C4-2B (cell line): ENCODE measurements at regions not wholly inside any gene's neighbourhood (a gene's known extent, or its start where the extent isn't known, plus 50 kb on each side); places are given as distances from the start of the nearest gene placed in this dataset.

Source experiments
- H3K27ac ChIP-seq: fragments of 450-650 bp; 2 replicates; pipeline ENCODE4 v1.5.1; 2017
- CTCF ChIP-seq: fragments of 450-650 bp; conservative IDR thresholded peaks from 2 replicates; pipeline ENCODE4 v1.5.1; 2017; ENCODE audit warnings: mild to moderate bottlenecking
- ZFX ChIP-seq: fragments of 450-650 bp; IDR thresholded peaks from 2 replicates; pipeline ENCODE4 v1.6.1; 2017

- TF ChIP-seq ZFX (no peak), CTCF (no peak)
- no peak overlapping the region for H3K27ac ChIP-seq
These were observed 114.4 kb downstream of the SPTSSA start for GRCh38 chr14:34347683-34348082.

- H3K27ac ChIP-seq = no peak overlapping the region
- no peak for TF ChIP-seq CTCF
- TF ChIP-seq ZFX = no peak
These were observed 116.1 kb downstream of the SPTSSA start for GRCh38 chr14:34345718-34346465.

DNA sequence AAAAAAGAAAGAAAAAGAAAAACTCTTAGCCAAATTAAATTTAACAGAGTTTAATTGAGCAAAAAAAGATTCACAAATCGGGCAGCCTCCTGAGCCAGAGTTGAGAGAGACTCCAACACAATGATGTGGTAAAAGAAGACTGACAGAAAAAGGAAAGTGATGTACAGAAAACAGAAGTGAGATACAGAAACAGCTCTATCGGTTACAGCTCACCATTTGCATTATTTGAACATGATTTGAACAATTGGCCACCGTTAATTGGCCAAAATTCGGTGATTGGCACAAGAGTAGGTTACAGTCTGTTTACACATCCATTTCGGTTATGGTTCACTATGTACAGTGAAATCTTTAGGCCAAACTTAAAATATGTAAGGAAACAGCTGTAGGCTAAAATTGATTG lies 117.7 kb downstream of the SPTSSA start:
- H3K27ac ChIP-seq = no peak overlapping the region
- TF ChIP-seq ZFX = no peak
- no peak for TF ChIP-seq CTCF

DNA sequence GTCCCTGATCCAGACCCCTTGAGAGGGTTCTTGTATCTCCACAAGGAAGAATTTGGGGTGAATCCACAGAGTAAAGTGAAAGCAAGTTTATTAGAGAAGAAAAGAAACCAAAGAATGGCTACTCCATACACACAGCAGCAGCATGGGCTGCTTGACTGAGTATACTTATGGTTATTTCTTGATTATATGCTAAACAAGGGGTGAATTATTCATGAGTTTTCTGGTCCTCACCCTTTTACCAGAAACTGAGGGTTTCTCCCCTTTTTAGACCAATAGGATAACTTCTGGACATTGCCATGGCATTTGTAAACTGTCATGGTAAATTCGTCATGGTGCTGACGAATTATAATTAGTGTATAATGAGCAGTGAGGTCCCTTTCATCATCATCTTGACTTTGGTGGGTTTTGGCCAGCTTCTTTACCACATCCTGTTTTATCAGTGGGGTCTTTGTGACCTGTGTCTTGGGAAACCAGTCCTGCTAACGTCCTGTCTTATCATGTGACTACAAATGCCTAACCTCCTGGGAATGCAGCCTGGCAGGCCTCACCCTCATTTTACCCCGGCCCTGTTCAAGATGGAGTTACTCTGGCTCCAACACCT lies 121.9 kb downstream of the SPTSSA start:
- TF ChIP-seq CTCF (no peak), ZFX (no peak)
- no peak overlapping the region for H3K27ac ChIP-seq

GRCh38 chr14:34338056-34338455 lies 124.0 kb downstream of the SPTSSA start:
- TF ChIP-seq CTCF (no peak), ZFX (no peak)

DNA sequence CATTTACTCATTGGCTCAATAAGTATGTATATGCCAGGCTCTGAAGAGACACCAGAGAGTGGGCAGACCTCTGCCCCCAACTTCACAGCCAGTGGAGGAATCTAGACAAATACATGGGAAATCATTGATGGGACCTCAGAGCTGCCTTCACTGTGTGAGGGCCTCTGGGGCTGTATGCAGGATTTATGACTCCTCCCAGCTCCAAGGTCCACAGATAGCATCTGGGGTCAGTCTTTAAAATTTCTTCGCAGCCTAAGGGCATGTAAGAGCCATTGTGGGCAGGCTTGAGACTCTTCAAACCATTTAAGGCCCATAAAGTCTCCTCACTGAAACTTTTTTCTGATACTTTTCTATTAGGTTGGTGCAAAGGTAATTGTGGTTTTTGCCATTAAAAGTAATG lies 125.5 kb downstream of the SPTSSA start:
- TF ChIP-seq ZFX (no peak), CTCF (no peak)
- H3K27ac ChIP-seq = no peak overlapping the region

More at GRCh38 chr14:34338056-34338455, 124.0 kb downstream of the SPTSSA start:
- no peak overlapping the region for H3K27ac ChIP-seq

DNA sequence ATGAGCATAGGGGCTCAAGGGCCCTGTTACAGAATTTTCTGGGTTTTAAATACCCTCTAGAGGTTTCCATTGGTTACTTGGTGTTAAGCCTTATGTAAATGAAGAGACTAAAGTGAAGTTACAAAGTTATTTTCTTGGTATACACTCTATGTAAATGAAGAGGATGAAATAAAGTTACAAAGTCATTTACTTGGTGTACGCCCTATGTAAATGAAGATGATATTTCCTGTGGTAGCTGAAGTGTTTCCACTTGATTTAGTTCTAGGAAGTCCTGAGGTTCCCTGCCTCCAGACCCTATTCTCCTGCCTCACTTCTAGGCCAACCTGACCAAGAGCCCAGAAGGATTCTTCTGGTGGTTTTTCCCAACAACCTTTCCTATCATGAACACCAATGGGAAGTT lies 126.1 kb downstream of the SPTSSA start:
- TF ChIP-seq CTCF (no peak), ZFX (no peak)
- H3K27ac ChIP-seq = no peak overlapping the region
